ENCODE measurements at regions not wholly inside any gene's neighbourhood (a gene's known extent, or its start where the extent isn't known, plus 50 kb on each side); places are given as distances from the start of the nearest gene placed in this dataset.

GRCh38 chr6:7050872-7051779 is 56.6 kb upstream of the RREB1 start:
- Histone ChIP-seq H2AFZ (ENCODE audit: low read length) (peak overlapping the region; percentile 78; the same call in 1 of the 2 replicates), H3K4me2 (ENCODE audit: low read length) (peak overlapping the region; percentile 94)

GRCh38 chr6:7051780-7052442 is 55.9 kb upstream of the RREB1 start:
- no peaks in the 10 kb centered on the region for H3K9me3 ChIP-seq (ENCODE audit: low read length)
- peak overlapping the region; percentile 75 for H3K4me3 ChIP-seq (ENCODE audit: low read depth, low read length, poor library complexity, severe bottlenecking)
- peak overlapping the region; percentile 75; the same call in 1 of the 2 replicates for H2AFZ ChIP-seq (ENCODE audit: low read length)
- H3K4me2 ChIP-seq (ENCODE audit: low read length), result peak overlapping the region; percentile 94
- H3K27me3 ChIP-seq (ENCODE audit: insufficient read depth, low read length), result no peaks in the 10 kb centered on the region
- peak overlapping the region; percentile 51 for H3K9ac ChIP-seq (ENCODE audit: low read length)
- H3K36me3 ChIP-seq (ENCODE audit: insufficient read depth, low read length), result no peaks in the 10 kb centered on the region
- no peaks in the 10 kb centered on the region for H3K9me2 ChIP-seq (ENCODE audit: low read depth, low read length)
- no peaks in the 10 kb centered on the region for H3K79me2 ChIP-seq (ENCODE audit: insufficient read depth, low read length)
- no peaks in the 10 kb centered on the region for H4K20me1 ChIP-seq (ENCODE audit: insufficient read depth, low read length)
- peak overlapping the region; percentile 85 for H3K27ac ChIP-seq (ENCODE audit: low read depth, low read length, poor library complexity, severe bottlenecking)
- peaks cover 38% of the 10 kb centered on the region for H3K4me1 ChIP-seq (ENCODE audit: insufficient read depth, low read length, severe bottlenecking)
- H3F3A ChIP-seq (ENCODE audit: insufficient read depth, low read length), result no peaks in the 10 kb centered on the region; the same call in 1 of the 2 replicates
- TF ChIP-seq EZH2 (IDR thresholded peaks at IDR 0.05; ENCODE audit: borderline replicate concordance, low read length) (no peak), CTCF (IDR thresholded peaks at IDR 0.05; ENCODE audit: low read length) (no peak)

More at GRCh38 chr6:7050872-7051779, 56.6 kb upstream of the RREB1 start:
- Histone ChIP-seq H3K27ac (ENCODE audit: low read depth, low read length, poor library complexity, severe bottlenecking) (peak overlapping the region; percentile 85), H3F3A (ENCODE audit: insufficient read depth, low read length) (no peaks in the 10 kb centered on the region; the same call in 1 of the 2 replicates), H3K4me3 (ENCODE audit: low read depth, low read length, poor library complexity, severe bottlenecking) (peak overlapping the region; percentile 75), H3K27me3 (ENCODE audit: insufficient read depth, low read length) (no peaks in the 10 kb centered on the region), H3K9me2 (ENCODE audit: low read depth, low read length) (no peaks in the 10 kb centered on the region), H3K79me2 (ENCODE audit: insufficient read depth, low read length) (no peaks in the 10 kb centered on the region), H3K36me3 (ENCODE audit: insufficient read depth, low read length) (no peaks in the 10 kb centered on the region), H3K4me1 (ENCODE audit: insufficient read depth, low read length, severe bottlenecking) (peaks cover 41% of the 10 kb centered on the region), H3K9ac (ENCODE audit: low read length) (peak overlapping the region; percentile 51), H4K20me1 (ENCODE audit: insufficient read depth, low read length) (no peaks in the 10 kb centered on the region), H3K9me3 (ENCODE audit: low read length) (no peaks in the 10 kb centered on the region)
- no peak for TF ChIP-seq EZH2 (IDR thresholded peaks at IDR 0.05; ENCODE audit: borderline replicate concordance, low read length)

GRCh38 chr6:7052443-7053011 is 55.2 kb upstream of the RREB1 start:
- H3K27ac ChIP-seq (ENCODE audit: low read depth, low read length, poor library complexity, severe bottlenecking), result no peak overlapping the region
- no peaks in the 10 kb centered on the region; the same call in 1 of the 2 replicates for H3F3A ChIP-seq (ENCODE audit: insufficient read depth, low read length)
- no peaks in the 10 kb centered on the region for H3K79me2 ChIP-seq (ENCODE audit: insufficient read depth, low read length)
- H3K9ac ChIP-seq (ENCODE audit: low read length), result peak overlapping the region; percentile 51; the same call in 1 of the 2 replicates
- H3K4me1 ChIP-seq (ENCODE audit: insufficient read depth, low read length, severe bottlenecking), result peaks cover 35% of the 10 kb centered on the region
- H4K20me1 ChIP-seq (ENCODE audit: insufficient read depth, low read length), result no peaks in the 10 kb centered on the region
- TF ChIP-seq CTCF (IDR thresholded peaks at IDR 0.05; ENCODE audit: low read length) (no peak), EZH2 (IDR thresholded peaks at IDR 0.05; ENCODE audit: borderline replicate concordance, low read length) (no peak)
- H3K4me2 ChIP-seq (ENCODE audit: low read length), result peak overlapping the region; percentile 94
- H2AFZ ChIP-seq (ENCODE audit: low read length), result no peak overlapping the region
- H3K9me3 ChIP-seq (ENCODE audit: low read length), result no peaks in the 10 kb centered on the region
- H3K27me3 ChIP-seq (ENCODE audit: insufficient read depth, low read length), result no peaks in the 10 kb centered on the region
- peak overlapping the region; percentile 75 for H3K4me3 ChIP-seq (ENCODE audit: low read depth, low read length, poor library complexity, severe bottlenecking)
- H3K36me3 ChIP-seq (ENCODE audit: insufficient read depth, low read length), result no peaks in the 10 kb centered on the region
- H3K9me2 ChIP-seq (ENCODE audit: low read depth, low read length), result no peaks in the 10 kb centered on the region
